ENCODE measurements at regions not wholly inside any gene's neighbourhood (a gene's known extent, or its start where the extent isn't known, plus 50 kb on each side); places are given as distances from the start of the nearest gene placed in this dataset.

DNA sequence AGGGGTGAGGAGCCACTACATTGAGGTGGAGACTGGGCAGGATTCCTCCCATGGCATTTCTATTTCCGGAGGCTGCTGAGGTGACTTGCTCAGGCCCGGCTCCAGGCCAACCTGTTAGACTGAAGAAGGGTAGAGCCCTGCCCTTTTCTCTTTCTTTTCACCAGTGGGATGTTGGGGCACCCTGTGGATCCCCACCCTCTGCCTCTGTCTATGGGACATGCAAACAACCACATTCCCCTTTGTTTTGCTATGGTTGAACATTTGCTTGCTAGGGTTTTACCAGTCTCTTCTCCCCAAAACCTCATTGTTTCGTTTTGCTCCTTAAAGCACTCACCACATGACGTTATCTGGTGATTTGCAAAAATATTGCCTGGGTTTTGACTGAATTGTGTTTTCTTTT lies 183.3 kb downstream of the ARL4C start:
- TF ChIP-seq, protein P1, sequence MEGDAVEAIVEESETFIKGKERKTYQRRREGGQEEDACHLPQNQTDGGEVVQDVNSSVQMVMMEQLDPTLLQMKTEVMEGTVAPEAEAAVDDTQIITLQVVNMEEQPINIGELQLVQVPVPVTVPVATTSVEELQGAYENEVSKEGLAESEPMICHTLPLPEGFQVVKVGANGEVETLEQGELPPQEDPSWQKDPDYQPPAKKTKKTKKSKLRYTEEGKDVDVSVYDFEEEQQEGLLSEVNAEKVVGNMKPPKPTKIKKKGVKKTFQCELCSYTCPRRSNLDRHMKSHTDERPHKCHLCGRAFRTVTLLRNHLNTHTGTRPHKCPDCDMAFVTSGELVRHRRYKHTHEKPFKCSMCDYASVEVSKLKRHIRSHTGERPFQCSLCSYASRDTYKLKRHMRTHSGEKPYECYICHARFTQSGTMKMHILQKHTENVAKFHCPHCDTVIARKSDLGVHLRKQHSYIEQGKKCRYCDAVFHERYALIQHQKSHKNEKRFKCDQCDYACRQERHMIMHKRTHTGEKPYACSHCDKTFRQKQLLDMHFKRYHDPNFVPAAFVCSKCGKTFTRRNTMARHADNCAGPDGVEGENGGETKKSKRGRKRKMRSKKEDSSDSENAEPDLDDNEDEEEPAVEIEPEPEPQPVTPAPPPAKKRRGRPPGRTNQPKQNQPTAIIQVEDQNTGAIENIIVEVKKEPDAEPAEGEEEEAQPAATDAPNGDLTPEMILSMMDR (IDR thresholded peaks at IDR 0.05), result no peak
- TF ChIP-seq POLR2AphosphoS5 (IDR thresholded peaks at IDR 0.05), result no peak
- TF ChIP-seq EP300 (IDR thresholded peaks at IDR 0.05), result no peak

All from gastroesophageal sphincter (tissue), 3 donors.